ENCODE measurements at regions not wholly inside any gene's neighbourhood (a gene's known extent, or its start where the extent isn't known, plus 50 kb on each side); places are given as distances from the start of the nearest gene placed in this dataset.

DNA sequence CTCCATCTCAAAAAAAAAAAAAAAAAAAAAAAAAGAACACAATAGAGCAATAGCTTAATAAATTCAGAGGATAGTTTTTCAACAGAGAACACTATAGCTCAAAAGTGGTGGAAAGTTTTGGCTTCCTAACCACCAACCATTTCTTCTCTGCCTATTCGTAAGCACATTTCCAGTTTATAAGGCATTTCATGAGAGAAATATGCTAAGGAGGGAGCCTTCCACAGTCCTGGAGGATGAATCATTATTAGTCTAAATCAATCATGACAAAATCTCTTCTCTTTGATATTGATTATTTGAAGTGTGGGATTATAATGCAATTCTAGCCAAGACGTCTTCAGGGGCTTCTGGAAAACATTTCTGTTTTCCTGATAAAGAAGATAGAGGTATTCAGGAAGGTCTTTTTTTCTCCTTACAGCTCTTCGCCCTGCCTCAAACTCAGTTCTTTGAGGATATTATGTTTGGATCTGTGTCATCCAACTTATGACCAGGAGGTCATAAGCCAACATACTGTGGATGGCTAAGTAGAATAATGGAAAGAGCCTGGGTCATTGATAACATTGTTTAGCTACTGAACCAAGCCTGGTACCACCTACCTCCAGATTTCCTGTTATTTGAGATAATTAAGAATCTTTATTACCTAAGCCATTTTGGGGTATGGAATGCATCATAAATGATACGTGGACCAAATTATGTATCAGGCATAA lies 207.3 kb downstream of the TRIB2 start:
- CTCF ChIA-PET (ENCODE audit: partially characterized antibody) = interaction anchor here (0.6 to 1.5 kb wide), 2 partner anchors 27 to 120 kb away, joined by 3 read pairs; no protein-coding TSS in a partner anchor
- TF ChIP-seq SIN3A (conservative IDR thresholded peaks at IDR 0.05 in 1 of 2, IDR thresholded peaks at IDR 0.05 in 1 of 2; ENCODE audit: low read depth in 1 of 2, low read length in 2 of 2) (no peak), SIX5 (IDR thresholded peaks at IDR 0.05; ENCODE audit: low read depth, low read length) (no peak), KDM1A (IDR thresholded peaks at IDR 0.05; ENCODE audit: borderline replicate concordance, low read length) (no peak), EP300 (IDR thresholded peaks at IDR 0.05; ENCODE audit: borderline replicate concordance in 1 of 2, low read depth in 2 of 2, low read length in 2 of 2) (no peak), HDAC2 (IDR thresholded peaks at IDR 0.05; ENCODE audit: borderline replicate concordance in 1 of 2, low read depth in 2 of 2, low read length in 2 of 2) (no peak), SAP30 (IDR thresholded peaks at IDR 0.05; ENCODE audit: insufficient read depth, insufficient replicate concordance, low read length) (no peak)
- TF ChIP-seq, protein P1, sequence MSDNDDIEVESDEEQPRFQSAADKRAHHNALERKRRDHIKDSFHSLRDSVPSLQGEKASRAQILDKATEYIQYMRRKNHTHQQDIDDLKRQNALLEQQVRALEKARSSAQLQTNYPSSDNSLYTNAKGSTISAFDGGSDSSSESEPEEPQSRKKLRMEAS (IDR thresholded peaks at IDR 0.05) = no peak
- TF ChIP-seq, protein P2, sequence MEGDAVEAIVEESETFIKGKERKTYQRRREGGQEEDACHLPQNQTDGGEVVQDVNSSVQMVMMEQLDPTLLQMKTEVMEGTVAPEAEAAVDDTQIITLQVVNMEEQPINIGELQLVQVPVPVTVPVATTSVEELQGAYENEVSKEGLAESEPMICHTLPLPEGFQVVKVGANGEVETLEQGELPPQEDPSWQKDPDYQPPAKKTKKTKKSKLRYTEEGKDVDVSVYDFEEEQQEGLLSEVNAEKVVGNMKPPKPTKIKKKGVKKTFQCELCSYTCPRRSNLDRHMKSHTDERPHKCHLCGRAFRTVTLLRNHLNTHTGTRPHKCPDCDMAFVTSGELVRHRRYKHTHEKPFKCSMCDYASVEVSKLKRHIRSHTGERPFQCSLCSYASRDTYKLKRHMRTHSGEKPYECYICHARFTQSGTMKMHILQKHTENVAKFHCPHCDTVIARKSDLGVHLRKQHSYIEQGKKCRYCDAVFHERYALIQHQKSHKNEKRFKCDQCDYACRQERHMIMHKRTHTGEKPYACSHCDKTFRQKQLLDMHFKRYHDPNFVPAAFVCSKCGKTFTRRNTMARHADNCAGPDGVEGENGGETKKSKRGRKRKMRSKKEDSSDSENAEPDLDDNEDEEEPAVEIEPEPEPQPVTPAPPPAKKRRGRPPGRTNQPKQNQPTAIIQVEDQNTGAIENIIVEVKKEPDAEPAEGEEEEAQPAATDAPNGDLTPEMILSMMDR (IDR thresholded peaks at IDR 0.05; ENCODE audit: control extremely low read depth in 1 of 3, insufficient read depth in 1 of 3, low read depth in 1 of 3, low read length in 3 of 3) = no peak

More for the DNA sequence above, 207.3 kb downstream of the TRIB2 start:
- H3K4me3 ChIP-seq (ENCODE audit: extremely low read depth in 1 of 4, insufficient read depth in 2 of 4, low read depth in 3 of 4, low read length in 4 of 4) = no peak overlapping the region
- H2BK20ac ChIP-seq (ENCODE audit: low read length) = no peak overlapping the region
- no peaks in the 10 kb centered on the region for H3K79me1 ChIP-seq (ENCODE audit: low read depth, low read length)
- no peak overlapping the region for H3K56ac ChIP-seq (replicated peaks; ENCODE audit: insufficient read length, low read depth, low read length)
- no peak overlapping the region for H4K91ac ChIP-seq (replicated peaks; ENCODE audit: insufficient read length, low read length)
- no peak overlapping the region for H3K27ac ChIP-seq (ENCODE audit: low read depth, low read length)
- no peak overlapping the region for H2AFZ ChIP-seq (ENCODE audit: low read length)
- no peak for DNase-seq (ENCODE audit: low read depth in 1 of 2, low spot score in 2 of 2)
- H3K23me2 ChIP-seq (ENCODE audit: low read depth, low read length) = no peaks in the 10 kb centered on the region; the same call in 1 of the 2 replicates
- H3K36me3 ChIP-seq (ENCODE audit: control insufficient read depth in 2 of 4, insufficient read depth in 4 of 4, low read length in 3 of 4) = no peaks in the 10 kb centered on the region
- H3K9ac ChIP-seq (replicated peaks in 1 of 4; ENCODE audit: extremely low read depth in 1 of 4, low read depth in 3 of 4, low read length in 3 of 4) = no peak overlapping the region
- H3K4ac ChIP-seq (replicated peaks; ENCODE audit: insufficient read length, low read depth, low read length) = no peak overlapping the region
- H4K20me1 ChIP-seq (replicated peaks in 1 of 2; ENCODE audit: control insufficient read depth in 1 of 2, insufficient read depth in 2 of 2, low read length in 2 of 2) = no peaks in the 10 kb centered on the region
- POLR2A ChIA-PET (ENCODE audit: partially characterized antibody) = no interaction called here
- no peaks in the 10 kb centered on the region for H3K79me2 ChIP-seq (ENCODE audit: control insufficient read depth in 1 of 2, insufficient read depth in 2 of 2, low read length in 2 of 2)
- no peak overlapping the region for H2BK5ac ChIP-seq (ENCODE audit: low read depth, low read length)
- no peak overlapping the region for H3K4me2 ChIP-seq (ENCODE audit: insufficient read depth in 1 of 2, low read depth in 2 of 2, low read length in 2 of 2)
- H3K23ac ChIP-seq (ENCODE audit: insufficient read length) = no peak overlapping the region
- H2AK5ac ChIP-seq (ENCODE audit: low read depth, low read length) = no peak overlapping the region
- H3K18ac ChIP-seq (ENCODE audit: extremely low read depth, low read length) = no peak overlapping the region
- peaks cover 3 to 9% (median 4%) of the 10 kb centered on the region in 4 experiments; a peak in 5 of 7 replicates for H3K4me1 ChIP-seq (replicated peaks in 1 of 4; ENCODE audit: control insufficient read depth in 3 of 4, insufficient read depth in 4 of 4, low read length in 3 of 4)
- H4K5ac ChIP-seq (ENCODE audit: insufficient read length, low read depth, low read length) = no peak overlapping the region
- no peak overlapping the region for H4K8ac ChIP-seq (ENCODE audit: extremely low read depth, insufficient read depth, low read length)
- no peaks in the 10 kb centered on the region for H3K27me3 ChIP-seq (replicated peaks in 1 of 4; ENCODE audit: control insufficient read depth in 3 of 4, extremely low read depth in 1 of 4, insufficient read depth in 3 of 4, low read length in 3 of 4)
- H3K14ac ChIP-seq (ENCODE audit: insufficient read length) = no peak overlapping the region
- 93% methylated on average over 4 of the region's 4 CpGs; no CpG with 5 or more reads in 1 of the 2 experiments for WGBS, 2 experiments (ENCODE audit: extremely low coverage in 1 of 2, insufficient coverage in 1 of 2, insufficient read length in 1 of 2, insufficient replicate concordance in 2 of 2, low coverage in 1 of 2, low lambda C conversion rate in 2 of 2, missing lambda C conversion rate in 1 of 2)
- H2BK15ac ChIP-seq (ENCODE audit: low read length) = no peak overlapping the region
- no peak overlapping the region for H2BK120ac ChIP-seq (replicated peaks; ENCODE audit: low read depth, low read length)
- no peak overlapping the region for H2BK12ac ChIP-seq (ENCODE audit: low read depth, low read length)
- FAIRE-seq = no peak
- peaks cover 0 to 6% of the 10 kb centered on the region in 2 experiments; a peak in 1 of 4 replicates for H3K9me3 ChIP-seq (ENCODE audit: insufficient read depth in 2 of 2, low read depth in 1 of 2, low read length in 1 of 2)

Measured in H1 (cell line).